ENCODE measurements at regions not wholly inside any gene's neighbourhood (a gene's known extent, or its start where the extent isn't known, plus 50 kb on each side); places are given as distances from the start of the nearest gene placed in this dataset.
"Not testable (repeated sequence)": the region's sequence is repeated elsewhere in the genome, so short reads cannot be mapped to it uniquely, and the experiment has no call there.

GRCh38 chr2:238771218-238771617, 76.7 kb upstream of the TWIST2 start:
- DNase-seq, result peak; percentile 19

- no peak for DNase-seq
Observed at GRCh38 chr2:238771639-238772038, 76.2 kb upstream of the TWIST2 start.

- no peak for DNase-seq
Observed at GRCh38 chr2:238772635-238773297, 75.1 kb upstream of the TWIST2 start.

GRCh38 chr2:238773472-238773871, 74.4 kb upstream of the TWIST2 start:
- DNase-seq, result no peak

- no peak for DNase-seq
Observed at GRCh38 chr2:238774071-238774470, 73.8 kb upstream of the TWIST2 start.

GRCh38 chr2:238774980-238775509, 72.8 kb upstream of the TWIST2 start:
- no peak for DNase-seq

GRCh38 chr2:238775591-238775990, 72.3 kb upstream of the TWIST2 start:
- no peak for DNase-seq

GRCh38 chr2:238776003-238776760, 71.7 kb upstream of the TWIST2 start:
- DNase-seq, result no peak

GRCh38 chr2:238776761-238777046, 71.2 kb upstream of the TWIST2 start:
- not testable (repeated sequence) for DNase-seq

GRCh38 chr2:238777369-238778067, 70.4 kb upstream of the TWIST2 start:
- DNase-seq, result no peak

GRCh38 chr2:238784671-238785527, 63.0 kb upstream of the TWIST2 start:
- DNase-seq, result peak; percentile 7

- DNase-seq, result no peak
Observed at GRCh38 chr2:238785528-238785860, 62.4 kb upstream of the TWIST2 start.

- no peak for DNase-seq
Observed at GRCh38 chr2:238786379-238786778, 61.5 kb upstream of the TWIST2 start.

GRCh38 chr2:238786792-238787490, 60.9 kb upstream of the TWIST2 start:
- DNase-seq, result no peak

GRCh38 chr2:238787501-238787900, 60.4 kb upstream of the TWIST2 start:
- DNase-seq, result no peak

GRCh38 chr2:238789317-238789806, 58.5 kb upstream of the TWIST2 start:
- no peak for DNase-seq

GRCh38 chr2:238790126-238790832, 57.6 kb upstream of the TWIST2 start:
- no peak for DNase-seq

- no peak for DNase-seq
Observed at GRCh38 chr2:238790833-238791230, 57.1 kb upstream of the TWIST2 start.

GRCh38 chr2:238791354-238791753, 56.5 kb upstream of the TWIST2 start:
- DNase-seq, result no peak

GRCh38 chr2:238793306-238793705, 54.6 kb upstream of the TWIST2 start:
- no peak for DNase-seq

GRCh38 chr2:238793801-238794449, 54.0 kb upstream of the TWIST2 start:
- no peak for DNase-seq
